ENCODE measurements at regions not wholly inside any gene's neighbourhood (a gene's known extent, or its start where the extent isn't known, plus 50 kb on each side); places are given as distances from the start of the nearest gene placed in this dataset.

- no peak for DNase-seq
- CTCF ChIA-PET = no interaction called here
- no peak overlapping the region for H3K4me3 Mint-ChIP-seq
- no peaks in the 10 kb centered on the region for H3K4me1 Mint-ChIP-seq
- no peak overlapping the region for H3K27ac Mint-ChIP-seq
- no peaks in the 10 kb centered on the region for H3K27me3 Mint-ChIP-seq
- no peaks in the 10 kb centered on the region for H3K36me3 Mint-ChIP-seq
- no peak for ATAC-seq
- peaks cover 4% of the 10 kb centered on the region for H3K9me3 Mint-ChIP-seq (ENCODE audit: low read depth)
Measured at GRCh38 chr2:78532762-78533379, 492.6 kb upstream of the REG3G start.

DNA sequence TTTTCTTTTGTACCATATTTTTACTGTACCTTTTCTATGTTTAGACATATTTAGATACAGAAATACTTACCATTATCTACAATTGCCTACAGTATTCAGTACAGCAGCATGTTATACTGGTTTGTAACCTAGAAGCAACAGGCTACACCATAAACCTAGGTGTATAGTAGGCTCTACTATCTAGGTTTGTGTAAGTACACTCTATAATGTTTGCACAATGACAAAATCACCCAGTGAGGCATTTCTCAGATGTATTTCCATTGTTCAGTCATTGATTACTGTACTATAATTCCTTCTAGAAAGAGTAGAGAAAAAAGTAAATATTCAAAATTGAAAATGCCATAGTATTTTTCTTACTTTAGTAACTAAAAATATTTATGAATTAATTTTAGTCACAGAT is 490.1 kb upstream of the REG3G start:
- H3K27ac Mint-ChIP-seq = no peak overlapping the region
- H3K4me1 Mint-ChIP-seq = no peaks in the 10 kb centered on the region
- H3K27me3 Mint-ChIP-seq = no peaks in the 10 kb centered on the region
- H3K36me3 Mint-ChIP-seq = no peaks in the 10 kb centered on the region
- ATAC-seq = no peak
- peaks cover 7% of the 10 kb centered on the region for H3K9me3 Mint-ChIP-seq (ENCODE audit: low read depth)
- CTCF ChIA-PET = no interaction called here
- no peak overlapping the region for H3K4me3 Mint-ChIP-seq
- DNase-seq = no peak

DNA sequence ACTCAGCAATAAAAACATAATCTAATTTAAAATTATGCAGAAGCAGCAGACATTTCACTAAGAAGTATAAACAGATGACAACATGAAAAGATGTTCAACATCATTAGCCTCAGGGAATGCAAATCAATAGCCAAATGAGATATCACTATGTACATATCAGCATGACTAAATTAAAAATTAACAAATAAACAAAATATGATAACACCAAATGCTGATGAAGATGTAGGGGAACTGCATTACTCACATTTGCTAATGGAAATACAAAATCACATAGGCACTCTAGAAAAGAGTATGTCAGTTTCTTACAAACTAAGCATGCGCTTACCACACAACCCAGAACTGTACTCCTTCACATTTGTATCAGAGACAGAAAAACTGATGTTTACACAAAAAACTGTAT is 487.2 kb upstream of the REG3G start:
- Mint-ChIP-seq H3K36me3 (no peaks in the 10 kb centered on the region), H3K9me3 (ENCODE audit: low read depth) (peaks cover 17% of the 10 kb centered on the region), H3K4me3 (no peak overlapping the region), H3K27ac (no peak overlapping the region), H3K27me3 (no peaks in the 10 kb centered on the region), H3K4me1 (no peaks in the 10 kb centered on the region)
- CTCF ChIA-PET = no interaction called here
- ATAC-seq (no peak), DNase-seq (no peak)

GRCh38 chr2:78540255-78540654 is 485.2 kb upstream of the REG3G start:
- DNase-seq (no peak), ATAC-seq (no peak)
- Mint-ChIP-seq H3K9me3 (ENCODE audit: low read depth) (peaks cover 17% of the 10 kb centered on the region), H3K27me3 (no peaks in the 10 kb centered on the region), H3K4me3 (no peak overlapping the region), H3K4me1 (no peaks in the 10 kb centered on the region), H3K36me3 (no peaks in the 10 kb centered on the region), H3K27ac (no peak overlapping the region)
- CTCF ChIA-PET = no interaction called here

GRCh38 chr2:78541088-78541450 is 484.4 kb upstream of the REG3G start:
- Mint-ChIP-seq H3K9me3 (ENCODE audit: low read depth) (peaks cover 17% of the 10 kb centered on the region), H3K27ac (no peak overlapping the region), H3K36me3 (no peaks in the 10 kb centered on the region), H3K4me1 (no peaks in the 10 kb centered on the region), H3K27me3 (no peaks in the 10 kb centered on the region), H3K4me3 (no peak overlapping the region)
- CTCF ChIA-PET = no interaction called here
- ATAC-seq = no peak
- no peak for DNase-seq

DNA sequence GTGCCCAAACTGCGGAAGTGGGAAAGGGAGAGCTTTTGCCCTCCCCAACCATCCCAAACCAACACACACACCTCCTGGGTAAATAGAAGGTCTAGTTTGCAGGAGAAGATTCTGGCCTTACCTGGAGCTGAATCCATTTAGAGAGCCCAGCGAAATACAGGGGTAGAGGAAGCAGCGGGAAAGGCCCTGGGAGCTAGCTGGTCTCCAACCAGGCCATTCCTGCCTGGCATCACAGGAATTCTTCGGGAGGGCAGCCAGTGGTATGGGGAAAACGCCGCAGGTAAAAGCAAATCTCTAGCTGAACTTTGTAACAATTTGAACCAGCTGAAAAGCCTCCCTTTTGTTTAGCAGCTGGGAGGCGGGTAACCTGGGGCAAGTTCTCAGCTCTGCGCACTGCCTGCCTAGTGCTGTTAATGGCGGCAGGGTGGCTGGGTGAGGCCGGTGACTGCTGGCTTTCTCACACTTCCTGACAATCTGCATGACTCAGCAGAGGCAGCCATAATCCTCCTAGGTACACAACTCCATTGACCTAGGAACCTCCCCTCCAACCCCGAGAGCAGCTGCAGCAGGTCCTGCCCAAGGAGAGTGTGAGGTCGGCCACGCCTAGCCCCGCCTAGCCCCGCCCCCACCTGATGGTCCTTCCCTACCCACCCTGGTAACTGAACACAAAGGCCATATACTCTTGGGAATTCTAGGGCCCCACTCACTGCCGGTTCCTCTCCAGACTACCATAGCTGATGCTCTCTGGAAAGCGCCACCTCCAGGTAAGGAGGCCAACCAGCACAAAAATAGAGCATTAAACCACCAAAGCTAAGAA is 483.8 kb upstream of the REG3G start:
- CTCF ChIA-PET = no interaction called here

DNA sequence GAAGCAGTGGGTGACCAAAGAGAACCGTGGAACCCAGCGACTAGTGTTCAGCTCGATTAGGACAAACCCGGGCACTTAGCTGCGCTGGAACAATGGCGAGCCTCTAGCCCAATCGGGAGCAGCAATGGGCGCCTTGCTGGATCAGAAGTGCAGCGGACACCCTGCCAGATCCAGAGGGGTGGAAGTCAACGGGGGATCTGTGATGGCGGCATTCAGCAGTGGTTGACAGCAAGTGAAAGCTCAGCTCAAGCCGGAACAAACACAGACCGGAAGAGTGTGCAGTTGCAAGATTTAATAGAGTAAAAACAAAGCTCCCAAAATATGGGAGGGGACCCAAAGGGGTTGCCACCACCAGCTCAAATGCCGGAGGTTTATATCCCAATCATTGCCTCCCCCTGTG is 478.7 kb upstream of the REG3G start:
- H3K4me1 Mint-ChIP-seq = no peaks in the 10 kb centered on the region
- H3K27me3 Mint-ChIP-seq = no peaks in the 10 kb centered on the region
- no peak overlapping the region for H3K27ac Mint-ChIP-seq
- H3K9me3 Mint-ChIP-seq (ENCODE audit: low read depth) = peaks cover 17% of the 10 kb centered on the region
- CTCF ChIA-PET = no interaction called here
- ATAC-seq (no peak), DNase-seq (no peak)
- no peaks in the 10 kb centered on the region for H3K36me3 Mint-ChIP-seq
- H3K4me3 Mint-ChIP-seq = no peak overlapping the region

More for the DNA sequence above, 483.8 kb upstream of the REG3G start:
- DNase-seq = no peak
- H3K27ac Mint-ChIP-seq = no peak overlapping the region
- ATAC-seq = no peak
- H3K4me3 Mint-ChIP-seq = no peak overlapping the region
- H3K27me3 Mint-ChIP-seq = no peaks in the 10 kb centered on the region
- H3K4me1 Mint-ChIP-seq = no peaks in the 10 kb centered on the region
- peaks cover 17% of the 10 kb centered on the region for H3K9me3 Mint-ChIP-seq (ENCODE audit: low read depth)
- H3K36me3 Mint-ChIP-seq = no peaks in the 10 kb centered on the region

DNA sequence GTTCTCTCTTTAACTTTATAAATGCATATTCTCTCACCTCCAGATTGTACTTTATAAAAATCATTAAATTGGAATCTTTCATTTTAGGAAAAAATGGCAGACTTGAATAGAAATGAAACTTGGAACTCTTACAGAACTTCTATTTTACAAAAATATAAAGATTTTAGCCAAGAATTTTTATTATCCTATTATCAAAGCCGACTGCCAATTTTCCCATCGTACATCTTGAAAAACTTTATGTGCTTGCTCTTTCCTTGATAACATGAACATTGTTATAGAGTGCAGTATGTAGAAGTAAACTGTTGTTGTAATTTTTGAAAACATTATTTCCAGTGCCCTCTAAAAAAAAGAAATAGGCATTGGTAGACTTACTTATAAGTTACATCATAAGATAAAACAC is 475.7 kb upstream of the REG3G start:
- DNase-seq = no peak
- Mint-ChIP-seq H3K27ac (no peak overlapping the region), H3K4me3 (no peak overlapping the region), H3K27me3 (no peaks in the 10 kb centered on the region), H3K9me3 (ENCODE audit: low read depth) (peaks cover 12% of the 10 kb centered on the region), H3K36me3 (no peaks in the 10 kb centered on the region), H3K4me1 (no peaks in the 10 kb centered on the region)
- no peak for ATAC-seq
- CTCF ChIA-PET = no interaction called here

DNA sequence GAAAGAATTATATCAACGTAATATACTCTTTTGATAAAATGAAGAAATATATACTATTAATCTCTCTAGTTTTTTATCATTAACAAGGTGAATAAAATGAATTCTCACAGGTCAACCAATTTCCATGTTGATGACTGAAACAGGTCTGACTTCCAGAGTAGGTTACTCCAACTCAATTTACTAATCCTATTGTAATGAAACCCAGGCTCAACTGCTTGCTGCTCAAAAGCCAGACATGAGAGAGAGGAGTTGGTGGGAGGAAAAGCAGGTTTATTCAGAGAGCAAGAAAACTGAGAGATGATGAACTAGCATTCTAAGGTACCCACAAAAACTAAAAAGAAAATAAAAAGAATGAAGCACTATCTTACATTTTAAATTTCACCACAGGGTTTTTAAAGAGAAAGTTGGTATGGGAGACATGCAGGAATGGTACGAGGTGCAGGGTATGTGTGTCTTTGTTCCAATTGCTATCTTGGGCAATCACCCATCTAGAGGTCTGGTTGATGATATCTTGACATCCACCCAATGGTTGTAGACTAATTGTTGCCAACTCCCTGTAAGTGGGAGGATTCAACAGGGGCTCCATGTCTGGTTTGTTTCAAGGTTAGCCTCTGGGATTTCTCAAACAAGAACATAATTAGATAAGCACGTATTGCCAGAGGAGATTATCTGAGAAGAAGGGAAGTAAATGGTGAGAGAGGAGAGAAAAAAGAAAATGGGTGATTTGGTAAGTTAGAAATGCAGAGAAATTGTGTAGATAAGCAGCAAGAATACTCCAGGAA is 471.4 kb upstream of the REG3G start:
- CTCF ChIA-PET = no interaction called here
- Mint-ChIP-seq H3K4me3 (no peak overlapping the region), H3K27ac (no peak overlapping the region), H3K9me3 (ENCODE audit: low read depth) (peaks cover 8% of the 10 kb centered on the region), H3K4me1 (no peaks in the 10 kb centered on the region), H3K36me3 (no peaks in the 10 kb centered on the region), H3K27me3 (no peaks in the 10 kb centered on the region)
- DNase-seq (no peak), ATAC-seq (no peak)

GRCh38 chr2:78561876-78562275 is 463.6 kb upstream of the REG3G start:
- Mint-ChIP-seq H3K4me1 (no peaks in the 10 kb centered on the region), H3K27me3 (no peaks in the 10 kb centered on the region), H3K27ac (no peak overlapping the region), H3K9me3 (ENCODE audit: low read depth) (peaks cover 11% of the 10 kb centered on the region), H3K4me3 (no peak overlapping the region), H3K36me3 (no peaks in the 10 kb centered on the region)
- DNase-seq = no peak
- no peak for ATAC-seq
- CTCF ChIA-PET = no interaction called here

GRCh38 chr2:78564666-78565065 is 460.8 kb upstream of the REG3G start:
- no peak overlapping the region for H3K27ac Mint-ChIP-seq
- no peaks in the 10 kb centered on the region for H3K27me3 Mint-ChIP-seq
- no peaks in the 10 kb centered on the region for H3K36me3 Mint-ChIP-seq
- H3K9me3 Mint-ChIP-seq (ENCODE audit: low read depth) = peaks cover 13% of the 10 kb centered on the region
- no peak for DNase-seq
- ATAC-seq = no peak
- H3K4me3 Mint-ChIP-seq = no peak overlapping the region
- CTCF ChIA-PET = no interaction called here
- no peaks in the 10 kb centered on the region for H3K4me1 Mint-ChIP-seq

DNA sequence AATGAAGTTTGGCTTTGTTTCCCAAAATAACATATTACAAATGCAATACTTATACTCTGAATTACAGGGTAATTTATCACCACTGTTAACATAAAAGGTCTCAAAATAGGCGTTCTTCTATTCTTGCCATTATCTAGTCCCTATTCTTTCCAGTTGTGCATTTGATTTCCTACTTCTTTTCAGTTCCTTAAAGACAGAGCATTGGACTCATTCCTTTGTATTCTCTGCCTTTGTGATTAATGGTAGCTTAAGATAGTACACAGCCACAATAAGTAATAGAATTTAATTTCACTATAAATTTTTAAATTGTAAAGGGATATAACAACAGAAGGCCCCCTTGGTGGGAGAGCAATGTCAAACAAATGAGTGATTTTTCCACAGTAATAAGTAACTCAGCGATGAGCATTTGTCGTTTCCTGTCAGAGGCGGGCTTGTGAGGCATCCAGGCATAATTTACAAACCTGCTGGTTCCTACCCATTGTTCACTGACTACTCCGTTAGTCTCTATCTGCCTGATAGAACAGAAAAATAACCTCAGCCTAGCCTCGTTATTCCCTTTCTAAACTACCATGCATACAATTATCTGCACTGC is 456.6 kb upstream of the REG3G start:
- Mint-ChIP-seq H3K27me3 (no peaks in the 10 kb centered on the region), H3K9me3 (ENCODE audit: low read depth) (peaks cover 14% of the 10 kb centered on the region), H3K4me3 (no peak overlapping the region), H3K27ac (no peak overlapping the region), H3K4me1 (no peaks in the 10 kb centered on the region), H3K36me3 (no peaks in the 10 kb centered on the region)
- CTCF ChIA-PET = no interaction called here
- no peak for DNase-seq
- ATAC-seq = no peak

DNA sequence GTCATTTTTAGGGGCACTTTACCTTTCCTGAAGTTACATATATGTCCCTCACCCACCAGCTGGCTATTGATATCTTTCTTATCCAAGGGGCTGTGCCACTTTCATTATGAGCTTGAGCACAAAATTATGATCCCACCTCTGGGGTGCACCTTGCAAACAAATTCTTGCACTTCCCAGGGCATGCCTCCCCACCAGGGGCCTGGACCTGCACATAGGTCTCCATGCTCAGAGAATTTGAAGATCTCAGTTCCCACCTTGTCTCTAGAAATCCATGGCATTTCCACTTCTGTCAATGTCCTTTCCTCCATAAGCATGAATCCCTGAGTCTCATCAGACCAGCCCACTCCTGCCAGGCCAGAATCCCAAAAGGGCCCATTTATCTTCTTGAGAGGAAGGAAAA is 449.1 kb upstream of the REG3G start:
- Mint-ChIP-seq H3K27ac (no peak overlapping the region), H3K4me3 (no peak overlapping the region), H3K27me3 (no peaks in the 10 kb centered on the region), H3K4me1 (no peaks in the 10 kb centered on the region), H3K9me3 (ENCODE audit: low read depth) (peaks cover 3% of the 10 kb centered on the region), H3K36me3 (no peaks in the 10 kb centered on the region)
- DNase-seq (no peak), ATAC-seq (no peak)
- CTCF ChIA-PET = no interaction called here

GRCh38 chr2:78585871-78586270 is 439.6 kb upstream of the REG3G start:
- Mint-ChIP-seq H3K27me3 (no peaks in the 10 kb centered on the region), H3K4me3 (no peak overlapping the region), H3K27ac (no peak overlapping the region), H3K4me1 (no peaks in the 10 kb centered on the region), H3K9me3 (ENCODE audit: low read depth) (peaks cover 6% of the 10 kb centered on the region), H3K36me3 (no peaks in the 10 kb centered on the region)
- DNase-seq = no peak
- no peak for ATAC-seq
- CTCF ChIA-PET = no interaction called here
